GM12875 (cell line): ENCODE measurements at regions not wholly inside any gene's neighbourhood (a gene's known extent, or its start where the extent isn't known, plus 50 kb on each side); places are given as distances from the start of the nearest gene placed in this dataset.

ENCODE experiments used
- H3K4me3 ChIP-seq: one replicate; pipeline ENCODE4 v1.5.1; 2011; ENCODE audit warnings: low read depth, low read length, control low read depth
- TF ChIP-seq, protein P1 (sequence below): IDR thresholded peaks from 2 replicates; pipeline ENCODE4 v1.5.1; 2011; ENCODE audit warnings: low read depth, mild to moderate bottlenecking, control low read depth, inconsistent platforms, low read length, moderate library complexity, borderline replicate concordance; ENCODE audit not compliant: insufficient read depth

- H3K4me3 ChIP-seq = no peak overlapping the region
- TF ChIP-seq, protein P1, sequence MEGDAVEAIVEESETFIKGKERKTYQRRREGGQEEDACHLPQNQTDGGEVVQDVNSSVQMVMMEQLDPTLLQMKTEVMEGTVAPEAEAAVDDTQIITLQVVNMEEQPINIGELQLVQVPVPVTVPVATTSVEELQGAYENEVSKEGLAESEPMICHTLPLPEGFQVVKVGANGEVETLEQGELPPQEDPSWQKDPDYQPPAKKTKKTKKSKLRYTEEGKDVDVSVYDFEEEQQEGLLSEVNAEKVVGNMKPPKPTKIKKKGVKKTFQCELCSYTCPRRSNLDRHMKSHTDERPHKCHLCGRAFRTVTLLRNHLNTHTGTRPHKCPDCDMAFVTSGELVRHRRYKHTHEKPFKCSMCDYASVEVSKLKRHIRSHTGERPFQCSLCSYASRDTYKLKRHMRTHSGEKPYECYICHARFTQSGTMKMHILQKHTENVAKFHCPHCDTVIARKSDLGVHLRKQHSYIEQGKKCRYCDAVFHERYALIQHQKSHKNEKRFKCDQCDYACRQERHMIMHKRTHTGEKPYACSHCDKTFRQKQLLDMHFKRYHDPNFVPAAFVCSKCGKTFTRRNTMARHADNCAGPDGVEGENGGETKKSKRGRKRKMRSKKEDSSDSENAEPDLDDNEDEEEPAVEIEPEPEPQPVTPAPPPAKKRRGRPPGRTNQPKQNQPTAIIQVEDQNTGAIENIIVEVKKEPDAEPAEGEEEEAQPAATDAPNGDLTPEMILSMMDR = no peak
Measured at GRCh38 chr5:31066655-31067328, 126.7 kb upstream of the CDH6 start.

DNA sequence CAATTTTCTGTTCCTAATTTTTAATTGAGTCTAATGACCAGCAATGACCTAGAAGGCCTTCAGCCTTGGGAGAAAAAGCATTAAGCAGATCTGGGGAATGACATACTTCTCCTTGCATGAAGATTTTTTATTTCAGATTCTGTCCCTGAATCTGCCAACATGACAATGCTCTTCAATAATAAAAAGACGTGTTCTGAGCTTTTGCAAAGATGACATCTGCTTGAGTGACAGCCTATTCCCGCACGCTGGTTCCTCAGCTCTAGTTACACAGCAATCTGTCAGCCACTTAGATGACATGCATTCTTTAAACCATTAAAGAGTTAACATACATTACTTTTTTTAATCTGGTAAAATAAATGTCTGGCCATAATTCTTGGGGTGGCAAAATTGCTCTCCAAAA lies 129.3 kb upstream of the CDH6 start:
- TF ChIP-seq, protein P1 = no peak

GRCh38 chr5:31062902-31063580 lies 130.4 kb upstream of the CDH6 start:
- H3K4me3 ChIP-seq = no peak overlapping the region
- TF ChIP-seq, protein P1 = no peak

More for the DNA sequence above, 129.3 kb upstream of the CDH6 start:
- H3K4me3 ChIP-seq = no peak overlapping the region

DNA sequence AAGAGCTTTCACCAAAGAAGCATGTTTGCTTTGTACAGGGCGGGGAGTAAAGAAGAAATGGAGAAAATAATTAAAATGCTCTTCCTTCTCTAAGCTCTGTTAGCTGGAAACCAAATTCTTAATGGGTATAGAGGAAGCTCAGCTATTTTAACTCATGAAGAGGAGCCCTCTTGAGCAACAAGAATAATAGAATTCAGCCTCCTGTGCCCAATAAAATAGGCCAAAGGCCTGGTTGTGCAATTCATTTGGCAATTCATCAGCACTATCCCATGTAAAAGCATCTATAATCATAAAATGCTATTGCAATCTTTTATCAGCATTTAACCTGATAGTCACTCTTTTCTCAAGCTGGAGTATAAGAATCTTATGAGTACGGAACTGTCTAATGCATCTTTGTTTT lies 133.6 kb upstream of the CDH6 start:
- TF ChIP-seq, protein P1 = no peak
- H3K4me3 ChIP-seq = no peak overlapping the region

GRCh38 chr5:31054453-31054852 lies 139.0 kb upstream of the CDH6 start:
- TF ChIP-seq, protein P1 = no peak

DNA sequence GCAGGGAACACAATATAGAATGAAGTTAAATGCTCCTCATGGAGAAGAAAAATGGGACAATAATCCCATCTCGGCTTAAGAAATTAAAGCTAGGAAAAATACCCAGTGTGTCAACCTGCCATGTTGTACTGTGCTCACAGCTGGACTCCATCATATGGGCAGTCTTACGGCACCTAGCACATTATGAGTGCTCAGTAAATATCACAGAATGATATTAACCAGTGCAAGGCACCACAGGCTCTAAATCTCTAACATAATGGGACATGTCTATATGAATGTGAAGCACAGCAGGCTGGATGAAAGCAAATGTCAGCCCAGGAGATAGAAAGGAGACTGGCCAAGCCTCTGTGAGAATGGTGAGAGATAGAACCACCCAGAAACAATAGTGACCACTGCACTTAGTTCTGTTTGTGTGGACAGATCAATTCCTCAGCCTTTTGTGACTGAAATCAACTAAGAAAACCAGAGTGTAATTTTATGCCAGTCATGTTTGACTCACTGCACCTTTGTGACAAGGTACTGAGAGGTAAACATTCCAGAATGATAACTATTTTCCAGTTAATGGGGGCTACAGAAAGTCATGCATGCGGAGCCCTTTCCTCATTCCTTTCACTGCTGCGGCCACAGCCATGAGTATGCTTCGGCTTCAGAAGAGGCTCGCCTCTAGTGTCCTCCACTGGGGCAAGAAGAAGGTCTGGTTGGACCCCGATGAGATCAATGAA lies 140.4 kb upstream of the CDH6 start:
- TF ChIP-seq, protein P1 = no peak
- no peak overlapping the region for H3K4me3 ChIP-seq

More at GRCh38 chr5:31054453-31054852, 139.0 kb upstream of the CDH6 start:
- H3K4me3 ChIP-seq = no peak overlapping the region
